ENCODE measurements at regions not wholly inside any gene's neighbourhood (a gene's known extent, or its start where the extent isn't known, plus 50 kb on each side); places are given as distances from the start of the nearest gene placed in this dataset.

GRCh38 chr6:137352859-137353258 is 133.7 kb upstream of the IFNGR1 start:
- no peak overlapping the region for H3K4me3 ChIP-seq (replicated peaks in 1 of 3)
- no peaks in the 10 kb centered on the region for H3K36me3 ChIP-seq
- no peaks in the 10 kb centered on the region for H3K4me1 ChIP-seq
- TF ChIP-seq CTCF (IDR thresholded peaks at IDR 0.05) (no peak), POLR2A (IDR thresholded peaks at IDR 0.05) (no peak)
- no peaks in the 10 kb centered on the region for H3K27me3 ChIP-seq
- no peak for DNase-seq
- H3K27ac ChIP-seq: no peak overlapping the region
- intact Hi-C loops (cut with DNase I): no loop called here
- H3K9me3 ChIP-seq: no peaks in the 10 kb centered on the region
- 68 to 72% methylated on average over 6 of the region's 6 CpGs for WGBS, 2 donors

DNA sequence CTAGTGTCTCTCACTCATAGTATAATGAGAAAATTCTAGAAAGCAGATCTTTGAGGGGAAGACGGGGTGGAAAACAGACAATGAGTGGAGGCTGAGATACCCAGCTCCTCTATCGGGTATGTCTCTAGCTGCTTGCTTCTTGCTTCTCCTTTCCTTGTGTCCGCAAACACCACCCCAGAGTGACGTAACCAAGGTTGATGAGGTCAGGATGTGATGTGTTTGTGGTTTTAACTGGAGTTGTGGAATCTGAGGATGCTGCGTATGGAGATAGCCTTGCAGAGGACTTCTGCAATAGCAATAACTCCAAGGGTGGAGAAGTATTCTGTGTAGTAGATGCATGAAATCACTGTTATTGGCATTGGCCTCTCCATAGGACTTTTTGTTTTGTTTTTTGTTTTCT is 132.7 kb upstream of the IFNGR1 start:
- WGBS, 2 donors: 92 to 93% methylated on average over 5 of the region's 5 CpGs
- DNase-seq: no peak
- no peak overlapping the region for H3K4me3 ChIP-seq (replicated peaks in 1 of 3)
- no peaks in the 10 kb centered on the region for H3K27me3 ChIP-seq
- intact Hi-C loops (cut with DNase I): no loop called here
- H3K4me1 ChIP-seq: no peaks in the 10 kb centered on the region
- H3K36me3 ChIP-seq: no peaks in the 10 kb centered on the region
- no peaks in the 10 kb centered on the region for H3K9me3 ChIP-seq
- no peak for TF ChIP-seq CTCF (IDR thresholded peaks at IDR 0.05)
- TF ChIP-seq POLR2A (IDR thresholded peaks at IDR 0.05): no peak
- no peak overlapping the region for H3K27ac ChIP-seq

DNA sequence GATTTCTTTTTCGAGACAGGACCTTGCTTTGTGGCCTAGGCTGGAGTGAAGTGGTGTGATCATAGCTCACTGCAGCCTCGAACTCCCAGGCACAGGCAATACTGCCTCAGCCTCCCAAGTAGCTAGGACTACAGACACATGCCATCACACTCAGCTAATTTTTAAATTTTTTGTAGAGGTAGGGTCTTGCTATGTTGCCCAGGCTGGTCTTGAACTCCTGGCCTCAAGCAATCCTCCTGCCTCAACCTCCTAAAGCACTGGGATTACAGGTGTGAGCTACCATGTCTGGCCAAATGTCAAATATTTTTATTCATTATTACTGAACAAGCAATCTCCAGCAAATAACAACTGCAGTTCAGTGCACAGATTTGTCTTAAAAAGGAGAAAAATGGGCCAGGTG is 131.7 kb upstream of the IFNGR1 start:
- Histone ChIP-seq H3K4me1 (no peaks in the 10 kb centered on the region), H3K9me3 (no peaks in the 10 kb centered on the region), H3K27me3 (no peaks in the 10 kb centered on the region), H3K27ac (no peak overlapping the region), H3K4me3 (replicated peaks in 1 of 3) (no peak overlapping the region), H3K36me3 (no peaks in the 10 kb centered on the region)
- TF ChIP-seq CTCF (IDR thresholded peaks at IDR 0.05) (no peak), POLR2A (IDR thresholded peaks at IDR 0.05) (no peak)
- intact Hi-C loops (cut with DNase I): no loop called here
- 84 to 93% methylated on average over 2 of the region's 2 CpGs for WGBS, 2 donors
- no peak for DNase-seq

GRCh38 chr6:137349856-137350830 is 131.0 kb upstream of the IFNGR1 start:
- Histone ChIP-seq H3K27ac (no peak overlapping the region), H3K4me1 (no peaks in the 10 kb centered on the region), H3K4me3 (replicated peaks in 1 of 3) (no peak overlapping the region), H3K27me3 (no peaks in the 10 kb centered on the region), H3K36me3 (no peaks in the 10 kb centered on the region), H3K9me3 (no peaks in the 10 kb centered on the region)
- 73 to 76% methylated on average over 11 of the region's 11 CpGs for WGBS, 2 donors
- DNase-seq: no peak
- intact Hi-C loops (cut with DNase I): no loop called here
- TF ChIP-seq POLR2A (IDR thresholded peaks at IDR 0.05) (no peak), CTCF (IDR thresholded peaks at IDR 0.05) (no peak)

- Histone ChIP-seq H3K27me3 (no peaks in the 10 kb centered on the region), H3K4me3 (replicated peaks in 1 of 3) (no peak overlapping the region), H3K9me3 (no peaks in the 10 kb centered on the region), H3K27ac (no peak overlapping the region), H3K4me1 (no peaks in the 10 kb centered on the region), H3K36me3 (no peaks in the 10 kb centered on the region)
- WGBS, 2 donors: 90 to 95% methylated on average over 3 of the region's 3 CpGs
- intact Hi-C loops (cut with DNase I): no loop called here
- DNase-seq: no peak
- no peak for TF ChIP-seq POLR2A (IDR thresholded peaks at IDR 0.05)
- TF ChIP-seq CTCF (IDR thresholded peaks at IDR 0.05): no peak
Measured at GRCh38 chr6:137348777-137349176, 129.6 kb upstream of the IFNGR1 start.

Measured in thyroid gland (tissue), 4 donors.